GM12878 (cell line): ENCODE measurements at regions not wholly inside any gene's neighbourhood (a gene's known extent, or its start where the extent isn't known, plus 50 kb on each side); places are given as distances from the start of the nearest gene placed in this dataset.

Experiments used
- ATAC-seq: fragments of 200-7000 bp; cut with Tn5 transposase; 3 replicates; pipeline ENCODE4 v1.9.1; 2020; ENCODE audit warnings: mild to moderate bottlenecking, moderate library complexity
- BruUV-seq: library from RNA; stranded (reverse); fragments of 400-500 nt; replicated peaks from 2 replicates; lab custom pipeline; 2021; lab: Mats Ljungman, UMichigan
- CTCF ChIA-PET: fragments of 300-600 bp; sonication (Branson Sonifier 250); formaldehyde crosslinking; extraction: SDS; loops from one replicate; lab custom pipeline; 2021; ENCODE audit warnings: inconsistent platforms; lab: Yijun Ruan, JAX
- POLR2A ChIA-PET: fragments of 350-600 bp; formaldehyde crosslinking; extraction: SDS; loops from one replicate; lab custom pipeline; 2021; ENCODE audit warnings: inconsistent platforms; lab: Charles Lee
- RAD21 ChIA-PET: fragments of 300-600 bp; sonication (Branson Sonifier 250); formaldehyde crosslinking; loops from one replicate; lab custom pipeline; 2023; ENCODE audit warnings: antibody characterized with exemption; ENCODE audit not compliant: unreplicated experiment; lab: Charles Lee
- SMC1A ChIA-PET: fragments of 300-600 bp; sonication (Branson Sonifier 250); formaldehyde crosslinking; loops from one replicate; lab custom pipeline; 2023; ENCODE audit not compliant: unreplicated experiment, uncharacterized antibody; lab: Charles Lee
- DNase-seq: peaks from one replicate; pipeline ENCODE4 v3.0.0-alpha.2; 2011; ENCODE audit warnings: low read depth, low spot score
- FAIRE-seq: peaks from 3 replicates; lab custom pipeline; 2011; peaks lifted over from hg19 to GRCh38; lab: Jason Lieb, UNC
- H2AFZ ChIP-seq: 2 replicates; pipeline ENCODE4 v1.6.0; 2011; ENCODE audit warnings: low read depth, low read length, control low read depth; ENCODE audit not compliant: control insufficient read depth
- H3K27ac ChIP-seq: 2 replicates; pipeline ENCODE4 v1.5.1; 2011; ENCODE audit warnings: control low read depth; ENCODE audit not compliant: control insufficient read depth, insufficient read depth
- H3K27me3 ChIP-seq, 2 experiments: replicated peaks in 1 of 2; 2 replicates each; pipeline versions ENCODE4 v1.6.0 to v1.6.1; 2011; ENCODE audit warnings: low read length in 1 of 2; ENCODE audit not compliant: control insufficient read depth in 2 of 2, insufficient read depth in 2 of 2
- H3K36me3 ChIP-seq, 2 experiments: 2 replicates each; pipeline ENCODE4 v1.5.1; 2011; ENCODE audit warnings: low read length in 1 of 2; ENCODE audit not compliant: control insufficient read depth in 2 of 2, insufficient read depth in 2 of 2
- H3K4me1 ChIP-seq: 2 replicates; pipeline ENCODE4 v1.6.1; 2011; ENCODE audit warnings: mild to moderate bottlenecking, low read length, moderate library complexity, mixed read lengths; ENCODE audit not compliant: control insufficient read depth, insufficient read depth
- H3K4me2 ChIP-seq: 2 replicates; pipeline ENCODE4 v1.6.0; 2011; ENCODE audit warnings: control low read depth; ENCODE audit not compliant: control insufficient read depth, insufficient read depth
- H3K4me3 ChIP-seq: fragments of 200-600 bp; sonication (generic); 2 replicates; pipeline ENCODE4 v1.5.1; 2016
- H3K79me2 ChIP-seq: 2 replicates; pipeline ENCODE4 v1.6.0; 2011; ENCODE audit warnings: low read length; ENCODE audit not compliant: control insufficient read depth, insufficient read depth
- H3K9ac ChIP-seq: 2 replicates; pipeline ENCODE4 v1.8.0; 2011; ENCODE audit warnings: low read length, control low read depth, mixed read lengths; ENCODE audit not compliant: control insufficient read depth, insufficient read depth
- H3K9me3 ChIP-seq: replicated peaks from 3 replicates; pipeline ENCODE4 v1.5.1; 2011; ENCODE audit warnings: mild to moderate bottlenecking, low read length; ENCODE audit not compliant: control insufficient read depth, insufficient read depth
- H4K20me1 ChIP-seq: 2 replicates; pipeline ENCODE4 v1.6.0; 2011; ENCODE audit not compliant: control insufficient read depth, insufficient read depth
- CBFB ChIP-seq: IDR thresholded peaks from 2 replicates; pipeline ENCODE4 v1.6.1; 2016; ENCODE audit warnings: antibody characterized with exemption, low read depth
- ETV6 ChIP-seq, 2 experiments: fragments of 450-650 bp in 1 of 2; IDR thresholded peaks in 1 of 2; conservative IDR thresholded peaks in 1 of 2; 2 replicates each; pipeline ENCODE4 v1.6.1; 2014; ENCODE audit warnings: antibody characterized with exemption in 1 of 2, borderline replicate concordance in 1 of 2, low read depth in 1 of 2, mild to moderate bottlenecking in 1 of 2, moderate library complexity in 1 of 2
- IRF5 ChIP-seq: fragments of 450-650 bp; IDR thresholded peaks from 2 replicates; pipeline ENCODE4 v1.6.1; 2017; ENCODE audit warnings: borderline replicate concordance
- MTA2 ChIP-seq: fragments of 450-650 bp; IDR thresholded peaks from 2 replicates; pipeline ENCODE4 v1.6.1; 2016; ENCODE audit warnings: low read depth, mild to moderate bottlenecking, moderate library complexity
- NBN ChIP-seq: fragments of 450-650 bp; IDR thresholded peaks from 2 replicates; pipeline ENCODE4 v1.6.1; 2016
- PML ChIP-seq: IDR thresholded peaks from 2 replicates; pipeline ENCODE4 v1.6.1; 2012; ENCODE audit warnings: low read length, inconsistent platforms
- POU2F2 ChIP-seq: IDR thresholded peaks from 3 replicates; pipeline ENCODE4 v1.6.1; 2011; ENCODE audit warnings: low read depth, mild to moderate bottlenecking, low read length, borderline replicate concordance
- WGBS: methylation state at CpG from one replicate; pipeline ENCODE4 v1.1.6; 2016; ENCODE audit warnings: low lambda C conversion rate; ENCODE audit not compliant: insufficient replicate concordance, insufficient coverage; ENCODE audit errors: missing lambda C conversion rate; 5-methylcytosine and 5-hydroxymethylcytosine counted together
- in situ Hi-C: fragments of 300-500 bp; cut with MboI; formaldehyde crosslinking; loops from 9 replicates; pipeline ENCODE4 v1.14.3; 2018; ENCODE audit warnings: mixed read lengths
- intact Hi-C: fragments of 100-400 bp; cut with micrococcal nuclease; formaldehyde crosslinking; loops from one replicate; pipeline ENCODE4 v1.14.2; 2022; ENCODE audit not compliant: unreplicated experiment
- TF ChIP-seq, protein P1 (sequence below): fragments of 450-650 bp; conservative IDR thresholded peaks from 2 replicates; pipeline ENCODE4 v1.6.1; 2017; ENCODE audit warnings: mild to moderate bottlenecking, moderate library complexity
- TF ChIP-seq, protein P2 (sequence below): fragments of 150-350 bp; IDR thresholded peaks from 2 replicates; pipeline ENCODE4 v1.6.1; 2014; ENCODE audit warnings: mild to moderate bottlenecking, low read depth, low read length

- Histone ChIP-seq H2AFZ (no peak overlapping the region), H3K9me3 (no peaks in the 10 kb centered on the region), H3K9ac (no peak overlapping the region), H3K79me2 (no peaks in the 10 kb centered on the region), H3K4me1 (no peaks in the 10 kb centered on the region), H3K4me2 (no peak overlapping the region), H4K20me1 (no peaks in the 10 kb centered on the region), H3K27ac (no peak overlapping the region), H3K4me3 (no peak overlapping the region), H3K27me3 (no peaks in the 10 kb centered on the region), H3K36me3 (no peaks in the 10 kb centered on the region)
- intact Hi-C loops = no loop called here
- TF ChIP-seq CBFB (no peak), NBN (no peak), ETV6 (conservative IDR thresholded peaks at IDR 0.05 in 1 of 2, IDR thresholded peaks at IDR 0.05 in 1 of 2; ENCODE audit: borderline replicate concordance in 1 of 2, low read depth in 1 of 2) (no peak), MTA2 (no peak), POU2F2 (no peak), PML (no peak), IRF5 (no peak)
- TF ChIP-seq, protein P1, sequence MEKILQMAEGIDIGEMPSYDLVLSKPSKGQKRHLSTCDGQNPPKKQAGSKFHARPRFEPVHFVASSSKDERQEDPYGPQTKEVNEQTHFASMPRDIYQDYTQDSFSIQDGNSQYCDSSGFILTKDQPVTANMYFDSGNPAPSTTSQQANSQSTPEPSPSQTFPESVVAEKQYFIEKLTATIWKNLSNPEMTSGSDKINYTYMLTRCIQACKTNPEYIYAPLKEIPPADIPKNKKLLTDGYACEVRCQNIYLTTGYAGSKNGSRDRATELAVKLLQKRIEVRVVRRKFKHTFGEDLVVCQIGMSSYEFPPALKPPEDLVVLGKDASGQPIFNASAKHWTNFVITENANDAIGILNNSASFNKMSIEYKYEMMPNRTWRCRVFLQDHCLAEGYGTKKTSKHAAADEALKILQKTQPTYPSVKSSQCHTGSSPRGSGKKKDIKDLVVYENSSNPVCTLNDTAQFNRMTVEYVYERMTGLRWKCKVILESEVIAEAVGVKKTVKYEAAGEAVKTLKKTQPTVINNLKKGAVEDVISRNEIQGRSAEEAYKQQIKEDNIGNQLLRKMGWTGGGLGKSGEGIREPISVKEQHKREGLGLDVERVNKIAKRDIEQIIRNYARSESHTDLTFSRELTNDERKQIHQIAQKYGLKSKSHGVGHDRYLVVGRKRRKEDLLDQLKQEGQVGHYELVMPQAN = no peak
- TF ChIP-seq, protein P2, sequence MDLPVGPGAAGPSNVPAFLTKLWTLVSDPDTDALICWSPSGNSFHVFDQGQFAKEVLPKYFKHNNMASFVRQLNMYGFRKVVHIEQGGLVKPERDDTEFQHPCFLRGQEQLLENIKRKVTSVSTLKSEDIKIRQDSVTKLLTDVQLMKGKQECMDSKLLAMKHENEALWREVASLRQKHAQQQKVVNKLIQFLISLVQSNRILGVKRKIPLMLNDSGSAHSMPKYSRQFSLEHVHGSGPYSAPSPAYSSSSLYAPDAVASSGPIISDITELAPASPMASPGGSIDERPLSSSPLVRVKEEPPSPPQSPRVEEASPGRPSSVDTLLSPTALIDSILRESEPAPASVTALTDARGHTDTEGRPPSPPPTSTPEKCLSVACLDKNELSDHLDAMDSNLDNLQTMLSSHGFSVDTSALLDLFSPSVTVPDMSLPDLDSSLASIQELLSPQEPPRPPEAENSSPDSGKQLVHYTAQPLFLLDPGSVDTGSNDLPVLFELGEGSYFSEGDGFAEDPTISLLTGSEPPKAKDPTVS = no peak
- ChIA-PET POLR2A (no interaction called here), SMC1A (no interaction called here), RAD21 (no interaction called here), CTCF (no interaction called here)
- in situ Hi-C loops = no loop called here
- DNase-seq = no peak
- ATAC-seq = no peak
- 48% methylated on average over 3 of the region's 3 CpGs for WGBS
- no peak for FAIRE-seq
- BruUV-seq = no TSS peak
Measured at GRCh38 chr2:205877496-205877895, 195.2 kb downstream of the NRP2 start.
